ENCODE measurements at regions not wholly inside any gene's neighbourhood (a gene's known extent, or its start where the extent isn't known, plus 50 kb on each side); places are given as distances from the start of the nearest gene placed in this dataset.

GRCh38 chr20:52817511-52817910 lies 154.6 kb upstream of the TSHZ2 start:
- no peak for DNase-seq

GRCh38 chr20:52814371-52814770 lies 157.8 kb upstream of the TSHZ2 start:
- no peak for DNase-seq

- DNase-seq: no peak
Observed at GRCh38 chr20:52812231-52812847, 159.8 kb upstream of the TSHZ2 start.

- DNase-seq: no peak
Observed at GRCh38 chr20:52809003-52809402, 163.2 kb upstream of the TSHZ2 start.

GRCh38 chr20:52806918-52807317 lies 165.2 kb upstream of the TSHZ2 start:
- DNase-seq: no peak

- no peak for DNase-seq
Observed at GRCh38 chr20:52805843-52806242, 166.3 kb upstream of the TSHZ2 start.

GRCh38 chr20:52805296-52805571 lies 166.9 kb upstream of the TSHZ2 start:
- DNase-seq: no peak

- DNase-seq: no peak
Observed at GRCh38 chr20:52804497-52805295, 167.5 kb upstream of the TSHZ2 start.

- no peak for DNase-seq
Observed at GRCh38 chr20:52801628-52802006, 170.5 kb upstream of the TSHZ2 start.

- DNase-seq: no peak
Observed at GRCh38 chr20:52800734-52801627, 171.2 kb upstream of the TSHZ2 start.

GRCh38 chr20:52799130-52799529 lies 173.0 kb upstream of the TSHZ2 start:
- no peak for DNase-seq

GRCh38 chr20:52798124-52798523 lies 174.0 kb upstream of the TSHZ2 start:
- DNase-seq: no peak

- no peak for DNase-seq
Observed at GRCh38 chr20:52794853-52795252, 177.3 kb upstream of the TSHZ2 start.

- no peak for DNase-seq
Observed at GRCh38 chr20:52793339-52793963, 178.7 kb upstream of the TSHZ2 start.

GRCh38 chr20:52791091-52791490 lies 181.1 kb upstream of the TSHZ2 start:
- no peak for DNase-seq

GRCh38 chr20:52789716-52790115 lies 182.4 kb upstream of the TSHZ2 start:
- no peak for DNase-seq

- no peak for DNase-seq
Observed at GRCh38 chr20:52787962-52788361, 184.2 kb upstream of the TSHZ2 start.

- DNase-seq: no peak
Observed at GRCh38 chr20:52787216-52787615, 184.9 kb upstream of the TSHZ2 start.

- DNase-seq: no peak
Observed at GRCh38 chr20:52785679-52786078, 186.5 kb upstream of the TSHZ2 start.

GRCh38 chr20:52783769-52784168 lies 188.4 kb upstream of the TSHZ2 start:
- peak; percentile 1 to 6 for DNase-seq

GRCh38 chr20:52780462-52780861 lies 191.7 kb upstream of the TSHZ2 start:
- no peak for DNase-seq

- DNase-seq: no peak
Observed at GRCh38 chr20:52779125-52779524, 193.0 kb upstream of the TSHZ2 start.

GRCh38 chr20:52777171-52777570 lies 195.0 kb upstream of the TSHZ2 start:
- no peak for DNase-seq

All from AML-193 (cell line).